D721Med (cell line): ENCODE measurements at regions not wholly inside any gene's neighbourhood (a gene's known extent, or its start where the extent isn't known, plus 50 kb on each side); places are given as distances from the start of the nearest gene placed in this dataset.

Experiments
- DNase-seq: peaks from one replicate; pipeline ENCODE4 v3.0.0; 2011; ENCODE audit warnings: low spot score; ENCODE audit not compliant: insufficient read length
- FAIRE-seq: peaks from 2 replicates; lab custom pipeline; 2011; peaks lifted over from hg19 to GRCh38; lab: Jason Lieb, UNC
- TF ChIP-seq, protein P1 (sequence below): IDR thresholded peaks from 2 replicates; pipeline ENCODE4 v1.5.1; 2012; ENCODE audit warnings: mild to moderate bottlenecking, control low read depth; ENCODE audit not compliant: insufficient read depth; ENCODE audit errors: missing control alignments

DNA sequence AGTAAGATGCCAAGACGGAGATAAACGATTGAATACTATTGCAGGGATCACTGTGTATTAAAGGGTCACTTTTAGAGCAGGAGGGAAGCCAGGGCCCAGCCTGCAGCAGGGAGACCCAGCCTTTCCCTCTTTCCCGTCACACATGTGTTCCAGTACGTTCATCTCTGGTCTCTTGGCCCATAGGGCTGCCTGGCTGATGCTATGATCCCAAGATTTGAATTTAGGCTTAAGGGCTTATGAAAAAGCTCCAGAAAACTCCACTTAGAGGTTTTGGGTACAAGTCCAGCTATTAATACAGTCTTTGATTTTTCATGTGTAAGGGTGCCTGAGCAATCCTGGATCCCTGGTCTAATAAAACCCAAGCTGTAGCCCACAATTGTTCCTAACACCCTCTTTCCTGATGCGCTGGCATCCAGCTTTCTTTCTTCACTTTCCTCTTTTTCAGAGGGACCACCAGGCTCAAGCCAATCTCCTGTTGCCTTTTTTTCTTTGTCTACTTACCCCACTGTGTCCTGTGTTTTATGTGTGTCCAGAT, 359.6 kb upstream of the USP24 start:
- FAIRE-seq (no peak), DNase-seq (no peak)
- TF ChIP-seq, protein P1, sequence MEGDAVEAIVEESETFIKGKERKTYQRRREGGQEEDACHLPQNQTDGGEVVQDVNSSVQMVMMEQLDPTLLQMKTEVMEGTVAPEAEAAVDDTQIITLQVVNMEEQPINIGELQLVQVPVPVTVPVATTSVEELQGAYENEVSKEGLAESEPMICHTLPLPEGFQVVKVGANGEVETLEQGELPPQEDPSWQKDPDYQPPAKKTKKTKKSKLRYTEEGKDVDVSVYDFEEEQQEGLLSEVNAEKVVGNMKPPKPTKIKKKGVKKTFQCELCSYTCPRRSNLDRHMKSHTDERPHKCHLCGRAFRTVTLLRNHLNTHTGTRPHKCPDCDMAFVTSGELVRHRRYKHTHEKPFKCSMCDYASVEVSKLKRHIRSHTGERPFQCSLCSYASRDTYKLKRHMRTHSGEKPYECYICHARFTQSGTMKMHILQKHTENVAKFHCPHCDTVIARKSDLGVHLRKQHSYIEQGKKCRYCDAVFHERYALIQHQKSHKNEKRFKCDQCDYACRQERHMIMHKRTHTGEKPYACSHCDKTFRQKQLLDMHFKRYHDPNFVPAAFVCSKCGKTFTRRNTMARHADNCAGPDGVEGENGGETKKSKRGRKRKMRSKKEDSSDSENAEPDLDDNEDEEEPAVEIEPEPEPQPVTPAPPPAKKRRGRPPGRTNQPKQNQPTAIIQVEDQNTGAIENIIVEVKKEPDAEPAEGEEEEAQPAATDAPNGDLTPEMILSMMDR = no peak

DNA sequence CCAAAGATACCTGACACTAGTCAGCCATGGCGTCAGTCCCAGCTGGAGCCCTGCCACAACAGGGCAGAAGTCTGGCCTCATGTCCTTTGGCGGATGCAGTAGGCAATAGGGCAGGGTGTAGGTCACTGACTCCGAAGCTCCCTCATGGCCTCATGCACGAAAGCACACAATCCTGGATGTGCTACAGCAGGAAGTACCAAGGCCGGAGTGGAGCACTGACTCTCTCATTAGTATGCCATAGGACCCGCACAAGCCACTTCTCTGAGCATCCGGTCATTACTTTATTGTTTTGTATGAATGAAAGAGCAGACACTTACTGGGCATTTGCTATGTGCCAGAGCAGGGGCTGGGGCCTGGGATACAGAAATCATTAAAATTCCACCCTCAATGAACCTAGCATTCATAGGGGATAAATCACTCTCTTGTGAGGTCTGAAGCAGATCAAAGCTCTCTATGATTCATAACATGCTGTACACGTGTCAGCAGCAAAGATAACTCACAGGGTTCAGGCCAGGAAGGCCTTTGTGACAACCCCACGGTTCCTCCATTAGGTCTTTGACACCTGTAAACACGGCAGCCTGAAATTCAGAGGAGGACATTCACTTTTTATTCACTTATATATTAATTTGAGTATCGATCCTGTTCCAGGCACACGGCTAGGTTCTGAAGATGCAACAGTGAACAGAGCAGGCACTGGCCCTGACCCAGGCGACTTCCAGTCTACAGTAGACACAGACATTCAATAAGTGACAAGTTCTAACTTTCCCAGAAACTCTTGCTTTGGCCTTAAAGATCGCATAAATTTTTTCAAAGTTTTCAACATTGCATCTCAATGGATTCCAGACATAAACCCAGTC, 357.9 kb upstream of the USP24 start:
- no peak for FAIRE-seq
- no peak for DNase-seq
- TF ChIP-seq, protein P1 = no peak

DNA sequence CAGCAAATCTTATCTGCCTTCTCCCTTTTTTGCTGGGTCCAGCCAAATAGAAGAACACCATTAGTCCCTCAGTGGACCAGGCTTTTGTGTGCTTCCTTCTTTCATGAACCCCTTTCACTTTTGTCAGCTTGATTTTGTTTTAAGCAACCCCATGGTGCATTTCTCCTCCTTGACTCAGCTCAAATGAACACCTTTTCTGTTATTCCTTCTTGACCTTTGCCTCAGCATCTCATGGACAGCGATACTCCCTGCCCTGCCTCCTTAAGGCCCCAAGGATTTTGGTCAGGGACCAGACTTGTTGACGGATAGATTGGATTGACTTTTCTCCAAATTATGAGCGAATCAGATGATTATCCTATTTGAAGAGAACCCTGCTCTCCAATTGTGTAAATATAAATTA, 356.6 kb upstream of the USP24 start:
- no peak for FAIRE-seq
- TF ChIP-seq, protein P1 = no peak
- DNase-seq = no peak

DNA sequence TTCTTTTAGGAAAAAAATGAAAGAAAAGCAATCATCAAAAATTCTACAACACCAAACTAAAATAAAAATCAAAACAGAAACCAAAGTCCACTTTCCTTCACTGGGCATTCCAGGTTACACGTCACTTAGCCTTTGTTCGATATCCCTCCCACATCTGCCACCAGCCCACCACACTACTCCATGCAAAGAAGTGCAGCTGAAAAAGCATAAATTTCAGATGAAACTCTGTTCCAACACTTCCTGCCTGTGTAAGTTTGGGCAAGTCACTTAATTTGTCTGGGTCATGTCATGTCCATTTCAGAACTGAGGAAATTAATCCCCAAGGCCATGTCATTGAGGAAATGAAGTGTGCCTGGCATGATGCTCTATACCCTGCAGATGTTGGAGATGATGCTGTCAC, 354.3 kb upstream of the USP24 start:
- TF ChIP-seq, protein P1 = no peak
- FAIRE-seq (no peak), DNase-seq (no peak)

DNA sequence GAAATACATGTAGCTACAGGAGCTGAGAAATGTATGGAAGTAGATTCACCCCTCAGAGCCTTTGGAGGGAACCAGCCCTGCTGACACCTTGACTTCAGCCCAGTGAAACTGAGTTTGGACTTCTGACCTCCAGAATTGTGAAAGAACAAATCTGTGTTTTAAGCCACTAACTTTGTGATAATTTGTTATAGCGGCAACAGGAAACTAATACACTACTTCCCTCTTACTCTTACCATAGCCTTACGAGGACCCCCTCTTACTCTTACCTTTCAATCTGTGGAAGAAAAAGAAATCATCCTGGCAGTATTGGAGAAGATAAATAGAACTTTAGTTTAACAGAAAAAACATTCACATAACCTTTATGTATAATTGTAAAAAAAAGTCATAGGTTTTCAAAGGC, 353.6 kb upstream of the USP24 start:
- TF ChIP-seq, protein P1 = no peak
- no peak for DNase-seq
- FAIRE-seq = no peak

DNA sequence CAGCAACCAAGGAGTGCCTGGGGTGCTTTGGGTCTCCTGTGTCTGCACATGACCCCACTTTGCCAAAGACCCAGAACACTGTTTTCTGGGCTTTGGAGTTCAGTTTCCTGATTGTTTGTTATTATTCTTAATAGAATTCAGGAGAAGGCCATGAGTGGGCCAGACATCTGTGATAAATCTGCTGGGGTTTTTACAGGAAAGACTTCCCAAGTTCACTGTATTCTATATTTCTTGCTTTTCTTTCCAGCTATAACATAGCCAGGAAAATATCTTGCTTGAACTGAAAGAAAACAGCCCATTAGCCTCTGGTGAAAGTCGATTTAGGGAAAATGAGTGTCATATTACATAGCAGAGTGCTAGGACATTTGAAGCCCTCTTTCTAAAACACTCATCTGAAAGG, 345.1 kb upstream of the USP24 start:
- TF ChIP-seq, protein P1 = no peak
- DNase-seq (no peak), FAIRE-seq (no peak)

DNA sequence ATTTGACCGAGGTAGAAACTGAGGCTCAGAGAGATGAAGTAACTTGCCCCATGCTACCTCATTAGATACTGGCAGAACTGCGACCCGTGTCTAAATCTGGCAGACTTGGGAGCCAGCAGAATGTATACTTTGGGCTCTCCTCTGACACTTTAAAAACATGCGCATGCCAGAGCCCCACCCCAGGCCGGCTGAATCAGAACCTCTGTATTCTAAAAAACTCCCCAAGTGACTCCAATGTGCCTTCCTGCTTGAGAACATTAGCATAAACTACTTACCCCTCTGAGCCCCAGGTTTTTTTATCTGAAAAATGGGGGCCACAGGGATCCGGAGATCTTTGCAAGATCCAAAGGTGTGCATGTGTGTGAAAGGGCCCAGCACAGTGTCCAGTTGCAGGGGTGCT, 344.7 kb upstream of the USP24 start:
- no peak for DNase-seq
- TF ChIP-seq, protein P1 = no peak
- no peak for FAIRE-seq
